Neural cell (in vitro differentiated cells): ENCODE measurements at regions not wholly inside any gene's neighbourhood (a gene's known extent, or its start where the extent isn't known, plus 50 kb on each side); places are given as distances from the start of the nearest gene placed in this dataset.

ENCODE experiments used
- CTCF ChIP-seq: fragments of 450-650 bp; IDR thresholded peaks from 2 replicates; pipeline ENCODE4 v1.5.1; 2014; ENCODE audit warnings: antibody characterized with exemption, mild to moderate bottlenecking, moderate library complexity; ENCODE audit not compliant: poor library complexity, severe bottlenecking
- EP300 ChIP-seq: fragments of 450-650 bp; conservative IDR thresholded peaks from 2 replicates; pipeline ENCODE4 v1.6.1; 2014; ENCODE audit warnings: antibody characterized with exemption, mild to moderate bottlenecking, moderate library complexity; ENCODE audit not compliant: poor library complexity, severe bottlenecking
- EZH2 ChIP-seq: fragments of 200-600, 300-800 bp; shearing (Covaris generic), sonication (generic); IDR thresholded peaks from 2 replicates; pipeline ENCODE4 v1.6.1; 2014; ENCODE audit warnings: antibody characterized with exemption, low read length, borderline replicate concordance, mild to moderate bottlenecking; ENCODE audit not compliant: insufficient read depth, poor library complexity, severe bottlenecking
- MXI1 ChIP-seq: fragments of 450-650 bp; conservative IDR thresholded peaks from 2 replicates; pipeline ENCODE4 v1.6.1; 2014; ENCODE audit warnings: antibody characterized with exemption, mild to moderate bottlenecking; ENCODE audit not compliant: poor library complexity, severe bottlenecking
- POLR2AphosphoS5 ChIP-seq: IDR thresholded peaks from 2 replicates; pipeline ENCODE4 v1.6.1; 2012
- RAD21 ChIP-seq: fragments of 450-650 bp; conservative IDR thresholded peaks from 2 replicates; pipeline ENCODE4 v1.6.1; 2014; ENCODE audit warnings: antibody characterized with exemption, mild to moderate bottlenecking, moderate library complexity
- REST ChIP-seq: IDR thresholded peaks from 2 replicates; pipeline ENCODE4 v1.6.1; 2012; ENCODE audit warnings: borderline replicate concordance
- TAF1 ChIP-seq: IDR thresholded peaks from 2 replicates; pipeline ENCODE4 v1.6.1; 2012; ENCODE audit warnings: low read depth

- TF ChIP-seq EZH2: no peak
- no peak for TF ChIP-seq EP300
- TF ChIP-seq CTCF: no peak
- no peak for TF ChIP-seq POLR2AphosphoS5
- no peak for TF ChIP-seq TAF1
- no peak for TF ChIP-seq REST
- no peak for TF ChIP-seq MXI1
- no peak for TF ChIP-seq RAD21
Measured at GRCh38 chr6:142669471-142670351, 275.3 kb downstream of the HIVEP2 start.
